Glutamatergic neuron (in vitro differentiated cells): ENCODE measurements at regions not wholly inside any gene's neighbourhood (a gene's known extent, or its start where the extent isn't known, plus 50 kb on each side); places are given as distances from the start of the nearest gene placed in this dataset.

Experiments
- DNase-seq: peaks from one replicate; pipeline ENCODE4 v3.0.0; 2022
- H3K27ac Mint-ChIP-seq: one replicate; pipeline ENCODE4 v1.8.0; 2020; ENCODE audit warnings: mild to moderate bottlenecking, mixed read lengths, inconsistent platforms; ENCODE audit not compliant: unreplicated experiment
- H3K27me3 Mint-ChIP-seq: one replicate; pipeline ENCODE4 v1.8.0; 2020; ENCODE audit warnings: mild to moderate bottlenecking, moderate library complexity, mixed read lengths, inconsistent platforms; ENCODE audit not compliant: unreplicated experiment
- H3K36me3 Mint-ChIP-seq: one replicate; pipeline ENCODE4 v1.8.0; 2020; ENCODE audit warnings: mild to moderate bottlenecking, mixed read lengths, inconsistent platforms; ENCODE audit not compliant: unreplicated experiment
- H3K4me1 Mint-ChIP-seq: one replicate; pipeline ENCODE4 v1.8.0; 2020; ENCODE audit warnings: mild to moderate bottlenecking, low read depth, mixed read lengths, inconsistent platforms; ENCODE audit not compliant: unreplicated experiment
- H3K4me3 Mint-ChIP-seq: one replicate; pipeline ENCODE4 v1.8.0; 2020; ENCODE audit warnings: mild to moderate bottlenecking, mixed read lengths, inconsistent platforms; ENCODE audit not compliant: unreplicated experiment
- H3K9me3 Mint-ChIP-seq: one replicate; pipeline ENCODE4 v1.8.0; 2020; ENCODE audit warnings: mild to moderate bottlenecking, moderate library complexity, mixed read lengths, inconsistent platforms; ENCODE audit not compliant: unreplicated experiment
- TF ChIP-seq, protein P1 (sequence below): fragments of 200-600 bp; sonication (generic); IDR thresholded peaks from one replicate; pipeline ENCODE4 v1.5.0; 2021; ENCODE audit not compliant: partially characterized antibody, unreplicated experiment

DNA sequence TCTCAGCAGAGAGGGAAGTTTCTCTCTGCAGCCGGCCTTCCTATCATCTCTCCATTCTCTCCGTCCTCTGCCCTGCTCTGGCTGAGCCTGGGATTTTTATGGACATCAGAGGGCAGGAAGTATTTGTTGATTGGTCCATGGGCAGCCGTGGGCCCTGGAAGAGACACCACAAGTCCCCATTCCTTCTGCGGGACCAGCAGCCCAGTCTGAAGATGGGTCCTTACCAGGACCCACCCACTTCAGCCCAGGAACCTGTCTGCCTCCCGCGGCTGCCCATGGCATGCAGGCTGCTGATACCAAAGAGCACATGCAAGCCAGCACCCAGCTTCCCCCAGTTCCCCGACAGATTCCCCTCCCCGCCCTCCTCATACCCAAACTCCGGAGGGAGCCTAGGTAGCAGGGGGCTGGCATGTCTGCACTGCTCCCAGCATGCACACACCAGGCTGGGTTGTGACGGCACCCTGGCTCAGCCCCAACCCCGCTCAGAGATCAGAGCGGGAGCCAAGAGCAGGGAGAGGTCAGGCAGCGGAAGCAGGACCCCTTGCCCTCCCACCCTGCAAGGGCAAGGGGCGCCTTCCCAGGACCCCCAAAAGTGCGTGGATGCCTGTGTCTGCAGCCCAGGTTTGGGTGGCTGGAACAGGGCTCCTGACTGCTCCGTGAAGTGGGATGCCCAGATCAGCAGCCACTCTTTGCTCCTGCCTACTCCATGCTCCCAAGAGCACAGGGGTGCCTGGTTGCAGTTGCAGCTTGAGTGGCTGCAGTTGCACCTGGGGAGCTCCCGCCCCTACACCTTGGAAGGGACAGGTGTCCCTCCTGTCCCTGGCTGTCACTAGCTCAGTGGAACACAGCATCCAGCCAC is 538.6 kb upstream of the POT1 start:
- peaks cover 9% of the 10 kb centered on the region for H3K4me1 Mint-ChIP-seq
- no peaks in the 10 kb centered on the region for H3K27me3 Mint-ChIP-seq
- H3K9me3 Mint-ChIP-seq = peaks cover 4% of the 10 kb centered on the region
- no peak overlapping the region for H3K27ac Mint-ChIP-seq
- H3K4me3 Mint-ChIP-seq = no peak overlapping the region
- TF ChIP-seq, protein P1, sequence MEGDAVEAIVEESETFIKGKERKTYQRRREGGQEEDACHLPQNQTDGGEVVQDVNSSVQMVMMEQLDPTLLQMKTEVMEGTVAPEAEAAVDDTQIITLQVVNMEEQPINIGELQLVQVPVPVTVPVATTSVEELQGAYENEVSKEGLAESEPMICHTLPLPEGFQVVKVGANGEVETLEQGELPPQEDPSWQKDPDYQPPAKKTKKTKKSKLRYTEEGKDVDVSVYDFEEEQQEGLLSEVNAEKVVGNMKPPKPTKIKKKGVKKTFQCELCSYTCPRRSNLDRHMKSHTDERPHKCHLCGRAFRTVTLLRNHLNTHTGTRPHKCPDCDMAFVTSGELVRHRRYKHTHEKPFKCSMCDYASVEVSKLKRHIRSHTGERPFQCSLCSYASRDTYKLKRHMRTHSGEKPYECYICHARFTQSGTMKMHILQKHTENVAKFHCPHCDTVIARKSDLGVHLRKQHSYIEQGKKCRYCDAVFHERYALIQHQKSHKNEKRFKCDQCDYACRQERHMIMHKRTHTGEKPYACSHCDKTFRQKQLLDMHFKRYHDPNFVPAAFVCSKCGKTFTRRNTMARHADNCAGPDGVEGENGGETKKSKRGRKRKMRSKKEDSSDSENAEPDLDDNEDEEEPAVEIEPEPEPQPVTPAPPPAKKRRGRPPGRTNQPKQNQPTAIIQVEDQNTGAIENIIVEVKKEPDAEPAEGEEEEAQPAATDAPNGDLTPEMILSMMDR = no peak
- no peak for DNase-seq
- peaks cover 5% of the 10 kb centered on the region for H3K36me3 Mint-ChIP-seq

DNA sequence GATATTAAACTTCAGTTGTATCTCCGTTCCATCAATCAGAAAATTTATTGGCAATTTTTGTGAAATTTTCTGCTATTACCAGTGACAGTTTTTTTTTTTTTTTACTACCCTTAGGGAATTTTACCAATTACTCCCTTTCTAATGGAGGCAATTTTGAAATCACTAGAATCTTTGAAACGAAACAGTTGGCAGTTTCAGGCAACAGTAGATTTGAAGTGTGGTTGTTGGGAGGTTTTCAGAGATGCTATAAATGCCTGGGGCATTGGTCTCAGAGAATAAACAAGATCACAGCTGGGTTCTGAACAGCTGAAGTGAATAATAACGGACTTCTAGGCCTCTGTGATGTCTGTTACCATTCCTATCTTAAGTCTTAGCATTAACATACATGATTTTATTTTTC is 535.9 kb upstream of the POT1 start:
- no peak for DNase-seq
- Mint-ChIP-seq H3K27me3 (no peaks in the 10 kb centered on the region), H3K4me1 (peaks cover 9% of the 10 kb centered on the region), H3K27ac (no peak overlapping the region), H3K4me3 (no peak overlapping the region), H3K36me3 (peaks cover 5% of the 10 kb centered on the region), H3K9me3 (peaks cover 4% of the 10 kb centered on the region)
- TF ChIP-seq, protein P1 = no peak

DNA sequence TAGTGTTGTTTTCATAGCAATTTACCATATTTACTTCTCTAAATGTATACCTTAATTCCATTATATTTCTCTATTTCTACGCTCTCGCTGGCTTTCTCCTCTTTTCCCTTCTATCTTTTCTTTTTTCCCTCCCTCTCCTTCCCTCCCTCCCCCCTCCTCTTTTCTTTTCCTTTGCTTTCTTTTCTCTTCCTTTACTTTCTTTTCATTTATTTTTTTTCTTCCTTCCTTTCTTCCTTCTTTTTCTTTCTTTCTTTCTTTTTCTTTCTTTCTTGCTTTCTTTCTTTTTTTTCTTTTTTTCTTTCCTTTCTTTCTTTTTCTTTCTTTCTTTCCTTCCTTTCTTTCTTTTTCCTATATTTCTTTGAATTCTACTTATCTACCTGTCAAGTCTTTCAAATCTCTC is 533.0 kb upstream of the POT1 start:
- H3K27me3 Mint-ChIP-seq = no peaks in the 10 kb centered on the region
- no peak for DNase-seq
- TF ChIP-seq, protein P1 = no peak
- peaks cover 9% of the 10 kb centered on the region for H3K4me1 Mint-ChIP-seq
- peaks cover 18% of the 10 kb centered on the region for H3K36me3 Mint-ChIP-seq
- peaks cover 7% of the 10 kb centered on the region for H3K9me3 Mint-ChIP-seq
- H3K27ac Mint-ChIP-seq = no peak overlapping the region
- H3K4me3 Mint-ChIP-seq = no peak overlapping the region

DNA sequence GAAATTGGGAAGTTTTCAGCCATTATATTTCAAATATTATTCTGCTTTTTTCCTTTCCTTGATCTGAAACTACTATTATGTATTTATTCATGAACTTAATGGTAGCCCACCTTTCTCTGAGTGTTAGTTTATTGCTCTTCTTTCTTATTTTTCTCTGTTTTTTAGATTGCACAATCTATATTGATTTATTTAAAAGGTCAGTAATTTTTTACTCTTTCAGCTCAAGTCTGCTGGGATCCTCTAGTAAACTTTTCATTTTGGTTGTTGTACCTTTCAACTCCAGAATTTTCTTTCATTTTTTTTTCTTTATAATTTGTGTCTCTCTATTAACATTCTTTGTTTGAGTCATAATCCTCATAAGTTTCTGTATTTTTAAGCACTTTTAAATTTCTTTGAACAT is 529.4 kb upstream of the POT1 start:
- peaks cover 20% of the 10 kb centered on the region for H3K36me3 Mint-ChIP-seq
- H3K4me3 Mint-ChIP-seq = no peak overlapping the region

DNA sequence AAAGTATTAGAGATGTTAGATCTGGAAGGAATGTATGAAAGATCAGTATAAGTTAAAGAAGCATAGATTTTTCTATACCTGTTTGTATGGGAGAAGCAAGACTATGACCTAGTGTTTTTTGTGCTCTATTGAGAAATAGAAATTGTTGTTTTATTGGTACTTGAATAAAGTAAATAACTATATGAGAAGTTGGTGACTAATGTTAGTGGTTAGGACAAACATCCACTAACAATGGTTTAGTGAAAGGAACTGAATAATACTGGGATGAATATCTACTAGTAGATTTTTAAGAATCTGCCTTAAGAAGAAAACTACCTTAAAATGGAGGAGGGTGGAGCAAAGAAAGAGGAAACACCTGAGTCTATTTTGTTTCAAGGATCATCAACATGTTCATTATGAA is 521.1 kb upstream of the POT1 start:
- Mint-ChIP-seq H3K4me3 (no peak overlapping the region), H3K36me3 (no peaks in the 10 kb centered on the region), H3K9me3 (no peaks in the 10 kb centered on the region), H3K4me1 (no peaks in the 10 kb centered on the region), H3K27me3 (no peaks in the 10 kb centered on the region), H3K27ac (no peak overlapping the region)
- no peak for DNase-seq
- TF ChIP-seq, protein P1 = no peak

More for the DNA sequence above, 529.4 kb upstream of the POT1 start:
- no peak for DNase-seq
- TF ChIP-seq, protein P1 = no peak
- no peak overlapping the region for H3K27ac Mint-ChIP-seq
- no peaks in the 10 kb centered on the region for H3K27me3 Mint-ChIP-seq
- peaks cover 6% of the 10 kb centered on the region for H3K9me3 Mint-ChIP-seq
- no peaks in the 10 kb centered on the region for H3K4me1 Mint-ChIP-seq
